ENCODE measurements at regions not wholly inside any gene's neighbourhood (a gene's known extent, or its start where the extent isn't known, plus 50 kb on each side); places are given as distances from the start of the nearest gene placed in this dataset.

GRCh38 chr3:187968883-187969580 is 184.9 kb upstream of the LPP start:
- TF ChIP-seq NRF1 (IDR thresholded peaks at IDR 0.05; ENCODE audit: low read depth, low read length) (no peak), CTCF (IDR thresholded peaks at IDR 0.05) (no peak), TAF1 (IDR thresholded peaks at IDR 0.05; ENCODE audit: borderline replicate concordance, low read depth, low read length) (no peak), FOXJ3 (CRISPR knock-in tag; IDR thresholded peaks at IDR 0.05) (no peak), MAX (IDR thresholded peaks at IDR 0.05; ENCODE audit: low read depth) (no peak), USF2 (IDR thresholded peaks at IDR 0.05; ENCODE audit: borderline replicate concordance, low read depth, low read length) (no peak)

All from SK-N-SH (cell line).